Body of pancreas (tissue), 4 donors: ENCODE measurements at regions not wholly inside any gene's neighbourhood (a gene's known extent, or its start where the extent isn't known, plus 50 kb on each side); places are given as distances from the start of the nearest gene placed in this dataset.
A peak's percentile ranks its signal among the peaks of the same experiment; 100 is the strongest.
"Not testable (repeated sequence)": the region's sequence is repeated elsewhere in the genome, so short reads cannot be mapped to it uniquely, and the experiment has no call there.

Source experiments
- ATAC-seq: fragments of 150-250 bp; one replicate; pipeline ENCODE4 v1.9.1; 2016
- DNase-seq, 4 donors: peaks; one replicate each; pipeline ENCODE4 v3.0.0-alpha.2; 2019
- H3K27ac ChIP-seq, 4 donors: fragments of 200-600 bp; sonication (generic); 1 replicate in 3 of 4; 2 replicates in 1 of 4; pipeline versions ENCODE4 v1.5.1 to v1.6.1; 2016 to 2019; ENCODE audit warnings: mild to moderate bottlenecking in 1 of 4, mixed read lengths in 1 of 4, moderate library complexity in 1 of 4
- H3K27me3 ChIP-seq, 2 donors: fragments of 200-600 bp; sonication (generic); one replicate each; pipeline ENCODE4 v1.6.0; 2016; ENCODE audit warnings: mild to moderate bottlenecking in 1 of 2
- H3K36me3 ChIP-seq, 2 donors: fragments of 200-600 bp; sonication (generic); replicated peaks in 1 of 2; 2 replicates each; pipeline ENCODE4 v1.5.1; 2016; ENCODE audit warnings: low read depth in 2 of 2; ENCODE audit not compliant: insufficient read depth in 1 of 2
- H3K4me1 ChIP-seq: fragments of 200-600 bp; sonication (generic); one replicate; pipeline ENCODE4 v1.6.0; 2016
- H3K4me3 ChIP-seq, 2 donors: fragments of 200-600 bp; sonication (generic); 1 replicate in 1 of 2; 2 replicates in 1 of 2; pipeline ENCODE4 v1.5.1; 2016 to 2019
- H3K9me3 ChIP-seq, 3 donors: fragments of 200-600 bp; sonication (generic); 1 replicate in 2 of 3; 2 replicates in 1 of 3; pipeline ENCODE4 v1.5.1; 2016
- POLR2A ChIP-seq, 3 donors: fragments of 450-650 bp; IDR thresholded peaks; one replicate each; pipeline ENCODE4 v1.6.1; 2016; ENCODE audit warnings: antibody characterized with exemption in 3 of 3, mild to moderate bottlenecking in 2 of 3
- WGBS, 2 donors: methylation state at CpG; one replicate each; pipeline ENCODE4 v1.1.5; 2017; 5-methylcytosine and 5-hydroxymethylcytosine counted together
- intact Hi-C: fragments of 100-400 bp; cut with DNase I; formaldehyde crosslinking; loops from one replicate; pipeline ENCODE4 v1.15.1; 2023
- TF ChIP-seq, protein P1 (sequence below), 7 experiments: fragments of 450-650 bp in 4 of 7; fragments of 200-600 bp in 3 of 7; sonication (generic) in 3 of 7; IDR thresholded peaks; one replicate each; pipeline ENCODE4 v1.5.1; 2016 to 2019; ENCODE audit warnings: antibody characterized with exemption in 7 of 7

- ATAC-seq, H3K27me3 ChIP-seq, H3K36me3 ChIP-seq, H3K9me3 ChIP-seq, H3K4me1 ChIP-seq, DNase-seq, intact Hi-C loops, H3K27ac ChIP-seq, H3K4me3 ChIP-seq: not testable (repeated sequence)
- 41 to 54% methylated on average over 4 of the region's 4 CpGs for WGBS, 2 donors
These were observed 54.8 kb upstream of the ZNF717 start for GRCh38 chr3:75840160-75840559.

DNA sequence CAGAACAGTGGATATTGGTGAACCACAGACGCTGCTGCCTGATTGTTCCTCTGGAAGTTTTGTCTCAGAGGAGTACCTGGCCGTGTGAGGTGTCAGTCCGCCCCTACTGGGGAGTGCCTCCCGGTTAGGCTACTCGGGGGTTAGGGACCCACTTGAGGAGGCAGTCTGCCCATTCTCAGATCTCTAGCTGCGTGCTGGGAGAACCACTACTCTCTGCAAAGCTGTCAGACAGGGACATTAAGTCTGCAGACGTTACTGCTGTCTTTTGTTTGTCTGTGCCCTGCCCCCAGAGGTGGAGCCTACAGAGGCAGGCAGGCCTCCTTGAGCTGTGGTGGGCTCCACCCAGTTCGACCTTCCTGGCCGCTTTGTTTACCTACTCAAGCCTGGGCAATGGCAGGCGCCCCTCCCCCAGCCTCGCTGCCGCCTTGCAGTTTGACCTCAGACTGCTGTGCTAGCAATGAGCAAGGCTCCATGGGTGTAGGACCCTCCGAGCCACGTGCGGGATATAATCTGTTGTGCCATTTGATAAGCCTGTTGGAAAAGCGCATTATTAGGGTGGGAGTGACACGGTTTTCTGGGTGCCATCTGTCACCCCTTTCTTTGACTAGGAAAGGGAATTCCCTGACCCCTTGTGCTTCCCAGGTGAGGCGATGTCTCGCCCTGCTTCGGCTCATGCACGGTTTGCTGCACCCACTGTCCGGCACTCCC lies 65.1 kb upstream of the ZNF717 start:
- WGBS, 2 donors = 40 to 65% methylated on average over 7 to 22 of the region's 22 CpGs
- H3K36me3 ChIP-seq, H3K4me1 ChIP-seq, H3K27ac ChIP-seq, H3K27me3 ChIP-seq, H3K9me3 ChIP-seq, intact Hi-C loops, ATAC-seq, H3K4me3 ChIP-seq: not testable (repeated sequence)
- peak in 1 of 4 donors; percentile 4 for DNase-seq

DNA sequence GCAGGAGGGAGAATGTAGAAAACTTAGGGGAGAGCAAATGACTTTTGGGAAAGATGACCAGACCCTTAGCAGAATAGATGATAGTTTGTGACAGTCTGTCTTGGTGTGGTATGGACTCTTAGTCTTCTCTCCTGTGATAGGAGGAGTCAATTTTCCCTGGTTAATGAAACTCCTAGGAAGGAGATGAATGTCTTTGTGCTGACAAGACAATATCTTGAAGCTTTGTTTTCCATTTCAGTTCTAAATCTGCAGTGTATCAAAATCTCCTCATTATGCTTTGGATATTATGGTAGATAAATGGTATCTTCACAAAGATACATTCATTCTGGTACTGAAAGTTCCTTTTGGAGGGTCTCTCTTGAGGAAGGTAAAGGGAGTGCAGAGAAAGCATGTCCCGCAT lies 77.8 kb upstream of the ZNF717 start:
- H3K36me3 ChIP-seq = no peaks in the 10 kb centered on the region
- DNase-seq (no peak), ATAC-seq (no peak)
- no peaks in the 10 kb centered on the region for H3K9me3 ChIP-seq
- H3K27me3 ChIP-seq = no peaks in the 10 kb centered on the region
- no peak for TF ChIP-seq POLR2A (IDR thresholded peaks at IDR 0.05)
- TF ChIP-seq, protein P1, sequence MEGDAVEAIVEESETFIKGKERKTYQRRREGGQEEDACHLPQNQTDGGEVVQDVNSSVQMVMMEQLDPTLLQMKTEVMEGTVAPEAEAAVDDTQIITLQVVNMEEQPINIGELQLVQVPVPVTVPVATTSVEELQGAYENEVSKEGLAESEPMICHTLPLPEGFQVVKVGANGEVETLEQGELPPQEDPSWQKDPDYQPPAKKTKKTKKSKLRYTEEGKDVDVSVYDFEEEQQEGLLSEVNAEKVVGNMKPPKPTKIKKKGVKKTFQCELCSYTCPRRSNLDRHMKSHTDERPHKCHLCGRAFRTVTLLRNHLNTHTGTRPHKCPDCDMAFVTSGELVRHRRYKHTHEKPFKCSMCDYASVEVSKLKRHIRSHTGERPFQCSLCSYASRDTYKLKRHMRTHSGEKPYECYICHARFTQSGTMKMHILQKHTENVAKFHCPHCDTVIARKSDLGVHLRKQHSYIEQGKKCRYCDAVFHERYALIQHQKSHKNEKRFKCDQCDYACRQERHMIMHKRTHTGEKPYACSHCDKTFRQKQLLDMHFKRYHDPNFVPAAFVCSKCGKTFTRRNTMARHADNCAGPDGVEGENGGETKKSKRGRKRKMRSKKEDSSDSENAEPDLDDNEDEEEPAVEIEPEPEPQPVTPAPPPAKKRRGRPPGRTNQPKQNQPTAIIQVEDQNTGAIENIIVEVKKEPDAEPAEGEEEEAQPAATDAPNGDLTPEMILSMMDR (IDR thresholded peaks at IDR 0.05) = no peak
- H3K4me1 ChIP-seq = no peaks in the 10 kb centered on the region
- H3K4me3 ChIP-seq = no peak overlapping the region
- no peak overlapping the region for H3K27ac ChIP-seq
- WGBS, 2 donors = 63 to 85% methylated on average over 1 of the region's 1 CpG
- intact Hi-C loops = no loop called here

GRCh38 chr3:75863878-75864277 lies 78.5 kb upstream of the ZNF717 start:
- DNase-seq = no peak
- no peaks in the 10 kb centered on the region for H3K9me3 ChIP-seq

GRCh38 chr3:75883719-75884118 lies 98.4 kb upstream of the ZNF717 start:
- H3K36me3 ChIP-seq, H3K27ac ChIP-seq, H3K4me1 ChIP-seq, H3K4me3 ChIP-seq, ATAC-seq, intact Hi-C loops, H3K9me3 ChIP-seq, DNase-seq, H3K27me3 ChIP-seq: not testable (repeated sequence)
- WGBS, 2 donors = 48 to 50% methylated on average over 5 of the region's 5 CpGs

More at GRCh38 chr3:75863878-75864277, 78.5 kb upstream of the ZNF717 start:
- no peak overlapping the region for H3K27ac ChIP-seq
- intact Hi-C loops = no loop called here
- no peaks in the 10 kb centered on the region for H3K4me1 ChIP-seq
- no peaks in the 10 kb centered on the region for H3K36me3 ChIP-seq
- ATAC-seq = no peak
- TF ChIP-seq POLR2A (IDR thresholded peaks at IDR 0.05) = no peak
- TF ChIP-seq, protein P1 (IDR thresholded peaks at IDR 0.05) = no peak
- H3K4me3 ChIP-seq = no peak overlapping the region
- 28 to 29% methylated on average over 2 of the region's 2 CpGs for WGBS, 2 donors
- no peaks in the 10 kb centered on the region for H3K27me3 ChIP-seq

DNA sequence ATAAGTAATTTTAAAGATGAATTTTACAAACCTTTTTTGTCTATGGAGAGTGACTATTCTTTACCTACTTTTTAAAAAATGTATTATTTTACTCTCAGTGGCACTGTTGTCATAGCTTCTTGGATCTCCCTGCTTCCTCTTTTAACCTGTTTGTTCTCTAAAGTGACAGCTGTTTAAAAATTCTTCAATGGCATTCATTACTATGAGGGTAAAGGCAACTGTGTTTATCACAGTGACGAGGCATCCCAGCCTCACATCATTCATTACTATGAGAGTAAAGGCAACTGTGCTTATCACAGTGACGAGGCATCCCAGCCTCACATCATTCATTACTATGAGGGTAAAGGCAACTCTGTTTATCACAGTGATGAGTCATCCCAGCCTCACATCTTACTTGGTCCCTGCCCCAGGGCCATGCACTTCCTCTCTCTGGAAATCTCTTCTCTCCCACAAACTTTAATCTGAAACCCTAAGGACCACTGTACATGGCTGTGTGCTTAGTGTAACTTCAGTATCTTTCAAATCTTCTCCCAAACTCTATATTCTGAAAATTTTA lies 101.7 kb upstream of the ZNF717 start:
- Histone ChIP-seq H3K9me3 (no peaks in the 10 kb centered on the region), H3K27ac (no peak overlapping the region), H3K36me3 (no peaks in the 10 kb centered on the region), H3K4me3 (no peak overlapping the region), H3K4me1 (no peaks in the 10 kb centered on the region), H3K27me3 (no peaks in the 10 kb centered on the region)
- DNase-seq = no peak
- no peak for TF ChIP-seq POLR2A (IDR thresholded peaks at IDR 0.05)
- TF ChIP-seq, protein P1 (IDR thresholded peaks at IDR 0.05) = no peak
- no peak for ATAC-seq
- 23 to 30% methylated on average over 2 of the region's 2 CpGs for WGBS, 2 donors
- intact Hi-C loops = no loop called here
